CD4-positive, alpha-beta T cell treated with Interferon gamma for 1 hour (primary cell): ENCODE measurements at regions not wholly inside any gene's neighbourhood (a gene's known extent, or its start where the extent isn't known, plus 50 kb on each side); places are given as distances from the start of the nearest gene placed in this dataset.

ENCODE experiments used
- DNase-seq: peaks from one replicate; pipeline ENCODE4 v3.0.0-alpha.2; 2020

GRCh38 chr3:98980915-98981596 lies 79.6 kb upstream of the DCBLD2 start:
- no peak for DNase-seq

DNA sequence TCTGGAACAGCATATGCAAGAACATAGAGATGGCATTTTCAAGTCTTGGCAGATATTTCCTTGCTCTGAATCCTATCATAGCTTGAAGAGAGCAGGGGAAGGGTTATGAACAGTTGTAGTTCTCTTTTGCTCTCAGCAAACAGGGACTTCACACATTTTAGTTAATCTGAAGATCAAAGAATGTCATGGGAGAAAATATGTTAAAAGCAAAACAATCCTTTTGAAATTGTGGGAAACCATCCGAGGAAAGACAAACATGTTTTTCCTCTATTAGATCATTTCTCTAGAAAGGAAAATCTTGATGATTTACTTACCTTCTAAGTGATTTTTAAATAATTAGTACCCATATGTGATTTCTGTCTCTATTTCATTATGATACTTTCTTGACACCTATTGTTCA lies 77.8 kb upstream of the DCBLD2 start:
- DNase-seq = no peak

- no peak for DNase-seq
Observed at GRCh38 chr3:98978068-98978811, 76.7 kb upstream of the DCBLD2 start.

DNA sequence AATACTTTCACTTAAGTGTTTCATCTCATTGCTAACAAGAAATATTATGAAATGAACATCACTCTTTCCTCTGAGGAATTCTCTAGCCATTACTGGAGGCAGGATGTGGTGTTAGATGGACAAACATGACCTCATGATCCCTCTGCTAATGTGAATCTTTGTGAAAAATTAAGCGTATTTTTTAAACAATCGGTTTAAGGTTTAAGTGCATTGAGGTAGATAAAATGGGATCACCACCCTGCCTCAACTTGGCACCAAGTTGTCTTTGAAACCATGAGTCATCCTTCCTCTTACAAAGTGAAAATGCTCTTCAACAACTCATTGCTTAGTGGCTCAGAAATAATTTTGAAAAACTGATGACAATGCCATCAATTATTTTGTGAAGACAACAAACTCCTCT lies 76.0 kb upstream of the DCBLD2 start:
- DNase-seq = no peak

GRCh38 chr3:98974442-98974841 lies 72.9 kb upstream of the DCBLD2 start:
- no peak for DNase-seq

- DNase-seq = no peak
Observed at GRCh38 chr3:98972720-98973119, 71.2 kb upstream of the DCBLD2 start.

DNA sequence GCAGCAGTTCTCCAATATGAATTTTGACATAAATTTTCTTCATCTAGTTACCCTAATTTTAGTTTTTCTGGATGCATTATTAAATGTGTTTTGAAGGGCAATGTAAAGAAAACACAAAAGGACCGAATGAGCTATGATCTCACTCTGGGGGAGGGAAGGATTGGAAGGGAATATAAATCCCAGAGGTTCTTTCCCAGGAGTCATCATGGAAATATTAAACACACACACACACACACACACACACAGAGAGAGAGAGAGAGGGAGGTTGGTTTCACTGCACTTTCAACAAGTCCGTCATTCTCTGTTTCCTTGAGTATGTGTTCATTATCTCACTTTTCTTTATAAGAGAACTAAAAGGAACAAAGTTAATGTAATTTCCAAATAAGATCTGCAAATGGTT lies 70.7 kb upstream of the DCBLD2 start:
- DNase-seq = no peak

GRCh38 chr3:98971169-98971681 lies 69.7 kb upstream of the DCBLD2 start:
- no peak for DNase-seq

- DNase-seq = no peak
Observed at GRCh38 chr3:98969295-98969694, 67.8 kb upstream of the DCBLD2 start.

GRCh38 chr3:98968824-98969223 lies 67.3 kb upstream of the DCBLD2 start:
- no peak for DNase-seq

DNA sequence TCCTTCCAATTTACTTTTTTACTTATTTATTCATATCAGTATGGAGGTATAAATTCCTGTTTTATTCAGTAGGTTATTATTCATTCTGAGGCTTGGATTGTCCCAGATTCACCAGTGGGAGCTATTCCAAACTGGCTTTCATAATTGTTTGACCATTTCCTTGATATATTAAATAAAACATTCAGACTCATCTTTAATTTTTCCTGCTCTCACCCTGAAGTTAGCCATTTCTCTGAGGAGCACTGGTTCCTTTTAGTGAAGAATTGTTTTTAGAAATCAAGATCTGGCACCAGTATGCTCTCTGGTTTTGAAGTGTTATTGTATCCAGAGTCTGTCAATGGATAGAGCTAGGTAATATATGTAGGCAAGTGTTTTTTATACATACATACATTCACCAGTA lies 66.9 kb upstream of the DCBLD2 start:
- DNase-seq = no peak

DNA sequence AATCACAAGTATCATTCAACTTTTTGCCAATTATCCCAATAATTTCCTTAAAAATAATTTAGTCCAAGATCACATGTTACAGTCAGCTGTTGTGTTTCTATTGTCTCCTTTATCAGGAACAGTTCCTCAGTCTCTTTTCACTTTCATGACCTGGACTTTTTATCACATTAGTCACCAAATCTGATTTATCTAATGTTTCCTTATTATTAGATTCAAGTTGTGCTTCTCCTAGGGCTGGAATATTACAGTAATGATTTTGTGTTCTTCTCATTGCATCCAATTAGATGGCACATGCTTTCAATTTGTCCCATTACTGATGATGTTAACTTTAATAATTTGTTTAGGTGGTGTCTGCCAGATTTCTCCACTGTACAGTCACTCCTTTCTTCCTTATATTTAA lies 66.3 kb upstream of the DCBLD2 start:
- DNase-seq = no peak

DNA sequence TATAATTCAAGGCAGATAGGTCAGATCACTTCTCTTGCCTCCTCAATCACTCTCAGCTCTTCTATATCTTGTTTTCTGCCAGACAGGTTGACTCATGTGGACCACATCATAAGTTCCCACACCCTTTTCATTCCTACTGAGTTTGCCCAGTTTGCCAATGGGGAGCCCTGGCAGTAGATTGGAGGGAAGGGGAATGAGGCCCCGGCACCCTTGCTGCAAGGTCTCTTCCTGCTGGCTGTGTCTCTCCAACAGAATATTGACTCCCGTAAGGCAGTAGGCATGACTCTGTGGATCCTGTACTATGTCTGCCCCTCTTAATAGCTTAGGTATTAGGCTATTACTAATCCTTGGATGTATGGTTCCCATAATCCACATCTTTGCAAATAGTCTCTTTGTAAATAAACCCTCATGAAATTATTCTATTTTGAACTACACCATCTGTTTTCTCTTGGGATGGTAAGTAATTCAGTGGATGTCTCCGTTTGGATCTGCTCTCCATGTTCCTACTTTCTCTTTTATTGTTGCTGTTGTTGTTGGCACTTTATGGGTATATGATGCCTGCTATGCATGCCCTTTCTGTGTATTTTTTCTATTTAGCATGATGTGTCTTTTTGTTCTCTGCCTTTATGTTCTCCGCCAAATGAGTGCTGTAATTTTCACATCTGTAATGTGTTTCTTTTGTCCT lies 65.5 kb upstream of the DCBLD2 start:
- no peak for DNase-seq

DNA sequence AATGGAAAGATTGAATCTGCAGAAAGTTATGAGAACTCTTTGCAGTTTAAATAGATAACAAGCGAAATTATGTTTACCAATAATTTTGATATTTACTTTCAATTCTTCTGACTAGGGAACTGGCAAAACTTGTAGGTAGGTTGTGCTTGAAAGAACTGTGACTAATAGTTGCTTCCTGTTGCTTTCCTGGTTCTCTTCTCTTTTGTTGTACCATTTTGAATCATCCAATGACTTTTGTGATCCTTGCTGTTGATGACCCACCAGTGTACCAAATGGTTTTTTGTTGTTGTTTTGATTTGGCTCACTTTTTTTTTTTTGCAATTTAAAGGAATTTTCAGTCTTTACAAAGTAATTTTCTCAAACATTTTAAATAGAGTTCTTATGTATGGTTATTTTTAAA lies 64.9 kb upstream of the DCBLD2 start:
- no peak for DNase-seq

- no peak for DNase-seq
Observed at GRCh38 chr3:98964784-98965183, 63.3 kb upstream of the DCBLD2 start.

DNA sequence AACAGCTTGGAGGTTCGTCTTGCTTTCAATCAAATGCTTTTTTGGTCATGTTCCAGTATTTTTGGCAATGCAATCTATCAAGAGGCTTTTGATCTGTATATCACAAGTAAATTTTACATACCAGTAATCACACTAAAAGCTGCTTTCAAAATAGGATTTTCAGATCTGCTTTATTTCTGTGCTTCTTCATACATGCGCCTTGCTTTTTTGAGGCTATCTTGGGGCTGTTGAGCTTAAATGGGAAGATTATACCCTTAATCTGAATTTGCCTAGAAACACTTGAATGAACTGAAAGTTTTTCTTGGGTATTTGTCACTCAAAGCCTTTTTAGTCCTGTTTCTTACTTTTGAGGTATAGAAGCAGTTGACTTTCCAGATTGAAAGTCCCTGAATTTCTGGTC lies 62.1 kb upstream of the DCBLD2 start:
- DNase-seq = no peak

- DNase-seq = no peak
Observed at GRCh38 chr3:98962951-98963350, 61.5 kb upstream of the DCBLD2 start.

GRCh38 chr3:98962189-98962930 lies 60.9 kb upstream of the DCBLD2 start:
- DNase-seq = no peak

DNA sequence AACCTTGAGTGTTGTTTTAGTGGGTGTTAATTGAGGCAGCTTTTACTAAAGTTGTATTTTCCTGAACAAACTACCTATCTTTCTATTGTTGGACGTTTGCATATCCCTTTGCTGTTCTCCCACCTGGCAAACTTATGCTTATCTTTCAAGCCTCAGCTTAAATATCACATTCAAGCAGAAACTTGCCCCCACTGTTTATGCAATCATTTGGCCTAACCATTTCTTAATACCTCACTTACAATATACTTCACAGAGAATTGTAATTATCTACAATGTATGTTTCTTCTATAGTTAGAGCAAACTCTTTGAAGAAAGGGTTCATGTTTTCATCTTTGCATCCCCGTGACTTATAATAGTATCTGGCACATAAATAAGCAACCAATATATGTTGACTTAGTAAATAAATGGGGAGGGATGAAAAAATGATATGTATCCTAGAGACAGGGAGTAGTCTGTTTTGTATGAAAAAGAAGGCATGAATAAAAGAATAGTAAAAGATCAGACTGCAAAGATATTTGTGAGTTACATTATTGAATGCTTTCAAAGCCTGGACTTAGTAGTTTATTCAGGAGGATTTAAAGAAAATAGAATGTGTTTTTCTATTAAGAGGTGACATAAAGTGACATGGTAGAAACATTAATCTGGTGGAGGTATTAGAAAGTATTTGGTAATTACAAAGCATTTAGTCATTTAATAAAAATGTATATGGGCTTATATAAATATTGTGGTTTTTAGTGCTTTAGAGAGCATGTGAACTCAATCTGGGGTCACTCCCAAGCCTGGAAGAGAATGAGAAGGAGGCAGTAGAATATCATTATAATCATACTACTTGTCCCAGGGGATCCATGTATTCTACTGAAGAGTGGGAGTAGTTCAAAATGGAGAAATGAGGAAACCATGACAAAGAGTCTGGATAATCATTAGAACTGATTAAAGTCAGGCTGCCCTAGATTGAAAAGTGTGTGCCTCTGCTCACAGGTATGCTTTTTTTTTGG lies 60.0 kb upstream of the DCBLD2 start:
- DNase-seq = no peak

DNA sequence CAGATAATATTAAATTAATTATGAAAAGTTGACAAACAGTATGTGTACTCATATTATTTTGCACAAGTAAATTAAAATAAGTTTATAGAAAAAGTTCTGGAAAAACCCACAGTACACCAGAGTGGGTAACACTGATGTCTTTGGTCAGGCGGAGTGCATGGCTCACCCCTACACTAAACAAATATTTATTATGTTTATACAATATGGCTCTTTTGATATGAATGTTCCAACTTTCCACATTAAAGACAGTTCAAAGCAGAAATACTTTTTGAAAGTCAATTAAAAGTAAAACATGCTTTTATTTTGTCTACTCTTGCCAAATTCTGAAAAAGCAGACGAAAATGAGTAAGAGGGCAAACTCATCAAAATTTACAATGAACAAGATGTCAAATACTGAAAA lies 56.2 kb upstream of the DCBLD2 start:
- no peak for DNase-seq

- no peak for DNase-seq
Observed at GRCh38 chr3:98956008-98956407, 54.5 kb upstream of the DCBLD2 start.
